Left renal cortex interstitium (tissue), 4 donors: ENCODE measurements at regions not wholly inside any gene's neighbourhood (a gene's known extent, or its start where the extent isn't known, plus 50 kb on each side); places are given as distances from the start of the nearest gene placed in this dataset.
A peak's percentile ranks its signal among the peaks of the same experiment; 100 is the strongest.
"Not testable (repeated sequence)": the region's sequence is repeated elsewhere in the genome, so short reads cannot be mapped to it uniquely, and the experiment has no call there.

Source experiments
- DNase-seq, 4 donors: peaks; one replicate each; pipeline ENCODE4 v3.0.0-alpha.2; 2013; ENCODE audit warnings: low read depth in 4 of 4, low spot score in 2 of 4, missing footprints in 1 of 4

DNA sequence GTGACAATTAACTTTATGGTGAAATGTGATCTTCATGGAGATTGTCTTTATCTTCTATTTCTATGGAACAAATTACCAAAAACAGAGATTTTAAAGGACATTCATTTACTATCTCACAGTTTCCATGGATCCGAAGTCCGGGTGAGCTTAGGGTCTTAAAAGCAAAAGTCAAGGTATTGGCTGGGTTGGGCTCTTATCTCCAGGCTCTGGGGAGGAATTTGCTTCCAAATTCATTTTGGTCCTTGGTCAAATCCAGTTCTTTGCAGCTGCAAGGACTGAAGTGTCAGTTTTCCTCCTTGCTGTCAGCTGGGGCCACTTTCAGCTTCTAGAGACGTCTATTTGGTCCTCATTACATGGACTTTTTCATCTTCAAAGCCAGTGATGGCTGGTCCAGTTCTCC is 395.8 kb upstream of the MAF start:
- no peak for DNase-seq

DNA sequence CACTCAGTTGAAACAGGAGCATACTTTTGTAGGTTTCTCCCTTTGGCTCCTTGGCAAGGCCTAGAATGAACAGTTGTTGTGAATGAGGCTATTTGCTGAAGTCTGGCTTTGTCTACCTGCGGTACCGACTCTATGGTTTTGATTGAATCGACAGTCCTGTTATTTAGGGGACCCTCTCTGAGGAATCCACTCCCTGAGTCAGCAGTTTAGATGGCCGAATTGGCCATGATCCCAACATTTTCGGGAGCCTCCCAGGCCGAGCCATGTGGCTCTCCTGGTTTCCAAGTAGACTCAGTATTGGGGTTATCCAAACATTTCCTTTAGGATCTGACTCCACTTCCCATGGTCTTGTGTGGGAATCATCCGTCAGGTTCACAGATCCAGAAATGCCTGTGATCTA is 394.8 kb upstream of the MAF start:
- no peak for DNase-seq

DNA sequence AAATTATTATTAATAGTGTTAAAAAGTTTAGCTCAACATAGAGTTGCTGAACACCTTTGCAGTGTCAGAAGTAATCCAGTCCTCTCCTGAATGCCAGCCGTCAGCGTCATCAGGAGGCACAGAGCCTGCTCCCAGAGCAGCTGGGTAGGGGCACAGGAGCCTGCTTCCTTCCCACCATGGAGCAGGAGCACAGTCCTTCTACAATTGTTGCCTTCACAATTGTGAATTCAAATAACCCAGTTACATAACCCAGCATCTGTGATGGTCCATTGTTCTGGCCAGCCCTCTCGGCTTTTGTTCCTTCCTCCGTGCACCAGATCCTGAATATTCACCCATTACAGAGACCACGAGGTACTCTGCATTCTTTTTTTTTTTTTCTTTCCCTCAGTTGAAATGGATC is 393.9 kb upstream of the MAF start:
- no peak for DNase-seq

DNA sequence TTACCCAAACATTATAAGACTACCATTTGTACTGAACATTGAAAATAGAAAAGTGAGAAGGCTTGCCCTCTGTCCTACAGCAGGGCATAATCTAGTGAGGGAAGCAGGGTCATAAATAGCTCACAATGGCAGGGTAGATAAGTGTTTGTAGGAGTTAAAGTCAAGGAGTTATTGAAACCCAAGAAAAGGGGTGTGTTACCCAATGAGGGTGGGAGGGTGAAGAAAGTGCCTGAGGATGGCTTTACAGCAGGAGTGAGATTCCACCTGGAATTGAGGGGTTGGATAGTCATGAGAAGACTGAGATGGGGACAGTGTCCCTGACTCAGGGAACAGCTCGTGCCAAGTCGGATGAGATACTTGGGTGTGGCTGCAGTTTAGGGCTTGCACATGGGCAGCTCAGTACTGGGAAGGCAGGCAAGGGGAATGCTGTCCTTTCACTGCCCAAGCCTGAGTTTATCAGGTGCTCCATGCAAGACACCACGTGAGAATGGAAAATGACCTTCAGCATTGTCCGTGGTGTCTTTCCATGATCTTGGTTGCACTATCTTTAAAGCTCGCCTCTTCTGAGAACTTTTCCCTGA is 393.2 kb upstream of the MAF start:
- no peak for DNase-seq

DNA sequence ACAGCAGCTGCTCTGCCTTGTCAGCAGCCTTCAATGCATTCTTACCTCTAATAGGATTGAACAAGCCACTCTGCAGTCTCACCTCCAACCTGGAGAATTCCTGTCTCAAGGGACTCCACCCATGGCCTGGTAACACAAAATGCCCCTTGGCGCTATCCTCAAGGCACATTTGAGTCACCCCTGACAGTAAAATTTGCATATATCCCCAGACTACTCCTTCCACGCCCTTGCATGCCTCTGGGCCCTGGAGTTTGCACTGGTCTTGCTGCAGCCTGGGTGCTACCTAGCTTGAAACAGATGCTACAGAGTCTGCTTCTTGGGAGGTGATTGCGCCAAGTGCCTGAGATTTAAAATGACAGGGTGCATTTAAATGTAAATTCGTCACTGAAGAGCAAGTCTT is 391.4 kb upstream of the MAF start:
- no peak for DNase-seq

DNA sequence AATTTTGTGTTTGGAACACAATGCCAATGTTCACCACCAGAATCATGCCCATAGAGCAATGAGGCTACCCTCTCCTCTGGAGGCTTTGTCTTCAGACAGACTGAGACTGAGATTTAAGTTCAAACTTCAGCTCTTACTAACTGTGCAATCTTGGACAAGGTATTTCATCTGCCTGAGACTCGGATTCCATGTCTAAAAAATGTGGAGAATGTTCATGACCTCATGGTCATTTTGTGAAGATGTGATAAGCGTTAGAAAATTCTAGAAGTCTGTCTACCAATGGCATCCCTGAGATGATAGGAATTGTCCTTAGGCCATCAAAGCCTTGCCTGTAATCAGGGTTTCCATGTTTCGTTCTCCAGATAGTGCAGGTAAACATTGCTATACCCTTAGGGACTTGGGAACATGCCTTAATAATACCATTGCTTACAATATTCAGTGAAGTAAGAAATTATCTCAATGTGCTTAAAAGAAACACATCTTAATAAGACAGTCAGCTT is 388.2 kb upstream of the MAF start:
- DNase-seq = no peak

DNA sequence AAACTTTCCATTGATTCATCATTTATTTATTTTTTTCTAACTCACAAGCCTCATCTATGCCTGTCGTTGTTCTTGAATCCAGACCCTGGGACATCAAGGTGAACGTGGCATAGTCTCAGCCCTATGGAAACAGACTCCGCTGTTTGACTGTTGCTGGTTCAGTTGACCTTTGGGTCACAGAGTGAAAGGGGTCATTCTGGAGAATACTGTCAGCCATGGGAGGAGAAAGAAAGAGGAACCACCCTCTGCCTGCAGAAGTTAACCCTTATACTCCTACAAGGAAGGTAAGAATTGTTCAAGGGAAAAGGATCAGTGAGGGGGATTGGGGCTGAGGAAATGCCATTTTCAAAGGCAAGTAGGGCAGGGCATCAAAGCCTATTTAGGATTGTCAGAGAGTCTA is 387.6 kb upstream of the MAF start:
- no peak for DNase-seq

DNA sequence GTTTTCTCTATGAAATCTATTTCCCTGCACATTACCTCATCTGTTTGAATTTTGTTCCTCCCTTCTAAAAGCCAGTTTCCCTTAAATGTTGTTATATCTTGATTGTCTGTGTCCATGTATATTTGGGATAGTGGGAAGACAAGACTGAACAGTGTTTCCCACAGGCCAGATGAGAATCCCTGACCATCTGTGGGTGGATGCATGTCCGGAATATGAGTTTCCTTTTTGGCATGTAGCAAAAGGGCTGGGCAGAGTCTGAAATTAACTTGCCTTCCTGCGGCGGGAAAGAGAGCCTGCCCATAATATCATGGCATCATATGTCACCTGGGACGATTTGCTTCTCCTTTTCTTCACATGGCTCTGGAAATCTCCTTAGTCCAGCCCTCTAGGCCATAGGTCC is 385.8 kb upstream of the MAF start:
- DNase-seq = no peak

DNA sequence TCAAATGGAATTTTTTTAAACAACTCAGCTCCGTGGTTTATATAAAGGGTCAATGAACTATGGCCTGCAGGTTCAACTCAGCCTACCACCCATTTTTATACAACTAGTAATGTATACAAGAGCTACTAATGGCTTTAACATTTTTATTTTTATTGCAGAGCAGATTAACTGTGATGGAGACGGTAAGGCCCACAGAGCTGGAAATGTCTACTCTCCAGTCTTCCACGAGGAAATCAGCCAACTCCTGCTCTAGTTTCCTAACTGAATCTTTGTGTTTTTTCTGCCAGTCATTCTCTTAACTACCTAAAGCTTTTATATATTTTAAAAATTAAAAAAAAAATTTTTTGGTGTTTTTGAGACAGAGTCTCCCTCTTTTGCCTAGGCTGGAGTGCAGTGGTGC is 385.1 kb upstream of the MAF start:
- DNase-seq = no peak

DNA sequence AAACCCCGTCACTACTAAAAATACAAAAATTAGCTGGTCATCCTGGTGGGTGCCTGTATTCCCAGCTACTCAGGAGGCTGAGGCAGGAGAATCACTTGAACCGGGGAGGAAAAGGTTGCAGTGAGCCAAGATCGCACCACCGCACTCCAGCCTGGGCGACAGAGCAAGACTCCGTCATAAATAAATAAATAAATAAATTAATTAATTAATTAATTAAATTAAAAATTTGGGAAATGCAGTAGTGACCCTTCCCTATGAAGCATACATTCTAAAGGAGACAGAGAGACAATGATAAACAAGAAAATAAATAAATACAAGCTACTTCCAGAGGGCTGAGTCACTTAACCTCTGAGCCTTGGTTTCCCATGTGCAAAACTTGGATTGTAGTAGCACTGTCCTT is 383.6 kb upstream of the MAF start:
- not testable (repeated sequence) for DNase-seq

DNA sequence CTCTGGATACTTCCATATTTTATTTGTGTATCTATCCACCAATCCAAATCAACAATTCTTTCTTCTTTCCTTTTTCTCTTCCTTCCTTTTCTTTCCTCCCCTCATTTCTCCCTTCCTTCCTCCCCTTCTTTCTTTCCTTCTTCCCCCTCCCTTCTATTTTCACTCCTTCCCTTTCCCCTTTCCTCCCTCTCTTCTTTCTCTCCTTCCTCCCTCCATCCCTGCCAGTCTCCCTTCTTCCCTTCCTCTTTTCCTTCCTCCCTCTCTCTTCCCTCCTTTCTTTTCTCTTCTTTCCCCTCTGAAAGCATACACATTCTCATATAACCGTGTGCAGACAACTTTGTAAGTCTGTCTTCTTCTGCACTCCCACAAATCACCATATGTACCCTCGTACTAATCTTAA is 382.3 kb upstream of the MAF start:
- no peak for DNase-seq

DNA sequence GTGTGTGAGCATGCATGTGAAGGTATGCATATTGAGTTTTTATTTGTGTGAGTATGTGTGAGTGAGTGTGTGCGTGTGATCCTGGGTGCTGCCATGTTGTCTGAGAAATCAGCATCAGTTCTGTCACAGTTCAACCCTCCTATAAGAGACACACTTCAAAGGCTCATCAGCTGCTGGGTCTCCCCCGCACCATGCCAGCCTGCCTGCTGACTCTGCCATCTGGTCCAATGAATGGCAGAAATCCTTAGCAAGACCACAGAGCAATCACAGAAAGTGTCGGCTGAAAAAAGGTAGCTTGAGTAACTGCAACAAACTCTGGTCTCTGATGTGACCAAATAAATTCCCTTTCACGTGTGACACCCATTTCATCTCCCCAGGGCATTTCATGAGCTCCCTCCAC is 381.8 kb upstream of the MAF start:
- DNase-seq = peak in 2 of 4 donors; percentile 3 to 5

DNA sequence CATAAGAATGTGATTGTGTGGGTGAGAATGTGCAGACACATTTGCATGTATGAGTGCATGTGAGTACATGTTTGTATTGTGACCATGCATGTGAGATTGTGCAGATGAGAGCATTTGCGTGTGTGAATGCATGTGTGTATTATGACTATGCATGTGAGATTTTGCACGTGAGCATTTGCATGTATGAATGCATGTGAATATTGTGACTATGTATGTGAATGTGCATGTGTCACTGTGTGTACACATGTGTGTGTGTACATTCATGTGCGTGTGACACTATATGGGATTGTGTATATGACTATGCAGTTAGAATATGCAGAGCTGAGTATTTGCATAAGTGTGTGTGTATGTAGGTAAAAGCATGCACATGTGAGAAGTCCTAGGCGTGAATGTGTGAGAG is 381.3 kb upstream of the MAF start:
- DNase-seq = no peak

DNA sequence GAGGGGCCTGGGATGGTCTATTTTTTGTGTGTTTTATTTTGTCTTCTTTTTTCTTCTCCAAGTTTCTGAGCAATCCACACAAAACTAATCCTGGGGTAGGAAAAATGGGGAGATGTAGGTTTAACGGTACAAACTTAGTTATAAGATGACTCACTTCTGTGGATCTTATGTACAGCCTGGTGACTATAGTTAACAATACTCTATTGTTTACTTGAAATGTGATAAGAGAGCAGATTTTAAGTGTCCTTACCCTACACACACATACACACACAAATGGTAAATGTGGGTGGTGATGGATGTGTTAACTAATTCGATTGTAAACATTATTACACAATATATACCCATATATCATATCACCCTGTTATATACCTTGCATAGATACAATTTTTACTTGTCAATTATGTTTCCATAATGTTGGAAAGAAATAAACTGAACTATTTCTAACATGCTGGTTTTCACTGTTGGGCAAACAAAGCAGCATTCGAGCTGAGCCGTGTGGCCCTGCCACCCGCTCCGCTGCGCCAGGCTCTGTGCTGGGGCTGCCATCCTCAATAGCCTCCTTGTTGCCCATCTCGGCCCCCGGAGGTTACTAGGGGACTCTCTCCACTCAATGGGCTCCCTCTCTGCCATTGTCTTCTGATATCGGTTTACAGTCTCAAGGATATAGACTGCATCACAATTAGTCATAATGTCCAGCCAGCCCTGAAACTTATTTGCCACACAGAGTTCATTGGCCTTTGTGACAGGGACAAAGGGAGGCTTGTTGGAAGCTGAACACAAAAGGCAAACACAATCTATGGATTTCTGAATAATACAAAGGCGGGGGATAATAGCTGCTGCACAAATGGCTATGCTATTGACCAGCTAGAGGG is 380.3 kb upstream of the MAF start:
- no peak for DNase-seq

DNA sequence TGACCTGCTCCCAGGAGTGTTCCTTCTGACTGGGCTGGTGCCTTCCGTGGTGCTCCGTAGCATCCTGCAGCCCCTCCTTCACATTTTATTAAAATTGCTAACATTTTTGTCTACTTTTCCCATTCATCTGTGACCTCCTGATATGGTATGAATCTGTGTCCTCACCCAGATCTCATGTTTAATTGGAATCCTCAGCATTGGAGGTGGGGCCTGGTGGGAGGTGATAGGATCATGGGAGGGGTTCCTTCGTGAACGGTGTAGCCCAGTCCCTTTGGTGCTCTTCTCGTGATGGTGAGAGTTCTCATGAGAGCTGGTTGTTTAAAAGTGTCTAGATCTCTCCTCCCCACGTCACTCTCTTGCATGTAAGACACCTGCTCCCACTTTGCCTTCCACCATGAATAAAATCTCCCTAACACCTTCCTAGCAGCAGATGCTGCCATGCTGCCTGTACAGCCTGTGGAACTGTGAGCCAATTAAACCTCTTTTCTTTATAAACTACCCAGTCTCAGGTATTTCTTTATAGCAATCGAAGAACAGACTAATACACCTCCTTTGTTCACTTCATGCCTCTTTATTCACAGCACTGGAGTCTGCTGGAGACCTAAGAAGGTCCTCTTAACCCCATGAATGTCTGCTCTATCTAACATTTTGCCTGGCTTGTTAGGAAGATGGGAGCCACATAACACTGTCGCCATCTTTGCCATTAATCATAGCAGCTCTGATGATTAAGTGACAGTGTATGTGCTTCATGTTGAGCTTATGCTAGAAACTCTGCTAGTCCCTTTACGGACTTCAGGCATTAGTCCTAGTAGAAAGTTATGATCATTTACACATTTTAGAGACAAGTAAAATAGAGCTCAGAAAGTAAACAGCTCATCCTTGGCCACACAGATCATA is 377.7 kb upstream of the MAF start:
- DNase-seq = no peak

DNA sequence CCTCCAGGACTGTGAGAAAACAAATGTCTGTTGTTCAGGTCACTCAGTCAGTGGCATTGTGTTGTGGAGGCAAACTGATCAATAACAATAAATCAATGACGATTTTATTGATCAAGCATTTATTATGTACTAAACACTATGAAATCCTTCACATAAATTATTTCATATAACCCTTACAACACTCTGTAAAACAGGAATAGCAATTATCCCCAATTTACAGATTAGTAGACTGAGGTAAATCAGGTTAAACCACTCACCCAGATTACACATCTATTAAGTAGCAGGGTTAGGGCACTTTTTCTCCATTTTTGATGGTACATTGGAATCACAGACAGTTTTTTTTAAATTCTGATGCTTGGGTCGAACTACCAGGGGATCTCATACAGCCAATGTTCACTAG is 372.8 kb upstream of the MAF start:
- no peak for DNase-seq

DNA sequence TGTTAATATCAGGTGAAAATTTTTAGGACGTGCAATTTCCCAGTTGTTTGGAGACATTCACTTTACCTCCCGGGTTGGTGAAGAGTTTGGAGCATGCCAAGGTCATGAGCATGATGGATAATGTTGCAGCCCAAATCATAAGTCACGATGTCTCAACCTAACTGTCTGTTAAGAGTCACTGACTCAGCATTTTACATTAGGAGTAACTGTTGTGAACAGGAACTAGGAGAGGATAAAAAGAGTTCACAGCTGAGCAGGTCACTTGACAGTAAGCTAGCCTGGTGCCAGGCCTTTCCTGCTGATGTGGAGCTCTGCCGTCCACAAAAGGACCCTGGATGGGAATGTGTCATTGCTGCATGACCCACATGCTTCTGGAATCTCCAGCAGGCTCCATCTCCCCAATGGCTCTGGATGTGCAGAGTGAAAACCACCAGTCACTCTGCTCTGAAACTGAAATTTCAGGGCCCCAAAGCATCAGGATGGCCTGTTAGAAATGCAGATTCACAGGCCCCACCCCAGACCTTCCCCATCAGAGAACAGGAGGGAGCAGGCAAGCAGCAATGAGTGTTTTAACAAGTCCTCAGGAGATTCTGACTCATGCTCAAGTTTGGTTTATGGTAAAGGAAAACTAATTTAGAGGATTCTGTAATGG is 371.6 kb upstream of the MAF start:
- no peak for DNase-seq

DNA sequence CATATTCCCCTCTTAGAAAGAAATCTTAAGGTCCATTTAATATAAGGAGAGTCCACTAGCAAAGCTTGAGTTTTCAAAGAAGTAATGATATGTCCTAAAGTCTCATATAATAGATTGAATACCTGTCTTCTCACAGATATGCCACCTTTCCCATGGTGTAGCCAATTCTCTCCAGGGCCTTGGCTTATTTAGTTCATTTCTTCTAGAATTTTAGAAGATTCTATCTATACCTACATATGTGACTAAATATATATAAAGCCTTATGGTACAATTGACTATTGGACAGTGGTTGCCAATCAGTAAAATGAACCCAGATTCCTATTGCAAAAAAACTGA is 370.7 kb upstream of the MAF start:
- DNase-seq = no peak

DNA sequence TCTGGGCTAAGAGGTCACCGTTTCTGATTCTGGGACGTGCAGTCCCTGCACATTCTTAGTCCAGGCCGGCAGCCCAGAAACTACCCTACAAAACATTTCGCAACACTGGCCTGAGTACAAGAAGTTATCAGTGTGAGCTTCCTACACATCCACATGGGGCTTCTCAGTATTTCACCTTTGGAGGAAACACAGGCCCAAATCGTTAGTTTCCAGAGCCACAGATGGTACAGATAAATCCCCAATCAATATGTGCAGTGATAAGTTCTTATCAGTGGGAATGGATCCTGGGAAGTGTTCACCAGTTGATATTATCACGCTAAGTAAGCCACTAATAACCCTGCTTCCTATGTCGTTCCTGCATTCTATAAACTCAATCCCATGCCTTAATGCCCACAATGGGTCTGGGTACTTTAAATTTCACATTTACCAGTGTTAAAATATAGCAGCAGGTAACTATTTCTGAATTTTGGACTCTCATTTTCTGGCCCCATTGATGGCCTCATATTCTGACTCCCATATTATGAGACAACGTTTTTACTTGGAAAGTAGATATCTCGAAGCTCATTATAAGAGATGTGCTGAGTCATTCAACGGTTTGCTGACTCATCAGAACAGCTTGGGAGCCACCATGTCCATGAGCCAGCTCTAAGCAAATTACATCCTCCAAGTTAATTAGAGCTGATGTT is 370.2 kb upstream of the MAF start:
- no peak for DNase-seq

DNA sequence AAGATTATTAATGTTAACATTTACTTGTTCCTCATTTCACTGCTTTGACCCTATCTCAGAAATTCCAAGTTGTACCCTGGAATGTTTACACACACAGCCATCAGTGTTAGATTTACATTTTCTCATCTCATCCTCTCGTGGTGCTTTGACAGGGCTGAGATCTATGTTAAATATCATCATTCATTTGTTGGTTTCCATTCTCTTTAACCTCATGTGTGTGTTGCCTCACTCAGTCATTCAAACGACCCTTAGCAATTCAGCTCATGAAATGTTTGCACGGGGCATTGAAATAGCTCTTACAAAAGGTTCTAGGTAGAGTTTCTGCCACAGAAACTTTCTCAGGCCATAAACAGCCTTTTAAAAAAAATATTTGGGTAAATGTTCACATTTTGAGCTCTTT is 369.6 kb upstream of the MAF start:
- DNase-seq = no peak
